H9 (cell line): ENCODE measurements at regions not wholly inside any gene's neighbourhood (a gene's known extent, or its start where the extent isn't known, plus 50 kb on each side); places are given as distances from the start of the nearest gene placed in this dataset.

Source experiments
- DNase-seq: peaks from one replicate; pipeline ENCODE4 v3.0.0-alpha.2; 2017
- H2AFZ ChIP-seq: one replicate; pipeline ENCODE4 v1.6.1; 2013; ENCODE audit warnings: mild to moderate bottlenecking, low read length, control low read depth, moderate library complexity
- H2AK5ac ChIP-seq: 2 replicates; pipeline ENCODE4 v1.6.1; 2013; ENCODE audit warnings: low read length, control low read depth, mixed read lengths; ENCODE audit not compliant: insufficient read length
- H2BK120ac ChIP-seq: one replicate; pipeline ENCODE4 v1.6.1; 2013; ENCODE audit warnings: low read depth, mild to moderate bottlenecking, low read length, control low read depth, inconsistent platforms; ENCODE audit not compliant: poor library complexity, severe bottlenecking
- H2BK12ac ChIP-seq: 2 replicates; pipeline ENCODE4 v1.6.1; 2013; ENCODE audit warnings: low read length, control low read depth, mixed read lengths, low read depth; ENCODE audit not compliant: insufficient read length
- H2BK15ac ChIP-seq: 2 replicates; pipeline ENCODE4 v1.6.1; 2013; ENCODE audit warnings: low read depth, low read length, control low read depth
- H2BK20ac ChIP-seq: one replicate; pipeline ENCODE4 v1.6.1; 2013; ENCODE audit warnings: low read depth, mild to moderate bottlenecking, low read length, control low read depth, inconsistent platforms; ENCODE audit not compliant: poor library complexity, severe bottlenecking
- H2BK5ac ChIP-seq: 2 replicates; pipeline ENCODE4 v1.6.1; 2013; ENCODE audit warnings: low read length, control low read depth, mixed read lengths; ENCODE audit not compliant: insufficient read length
- H3K14ac ChIP-seq: 2 replicates; pipeline ENCODE4 v1.6.1; 2013; ENCODE audit warnings: low read length, control low read depth; ENCODE audit not compliant: insufficient read depth
- H3K18ac ChIP-seq: 2 replicates; pipeline ENCODE4 v1.6.1; 2013; ENCODE audit warnings: low read depth, mild to moderate bottlenecking, mixed read lengths, low read length, control low read depth; ENCODE audit not compliant: insufficient read length
- H3K23ac ChIP-seq: 2 replicates; pipeline ENCODE4 v1.6.1; 2013; ENCODE audit warnings: low read length, control low read depth, mixed read lengths, low read depth; ENCODE audit not compliant: insufficient read length
- H3K23me2 ChIP-seq: 2 replicates; pipeline ENCODE4 v1.6.1; 2013; ENCODE audit warnings: low read depth, mild to moderate bottlenecking, mixed read lengths, low read length, control low read depth; ENCODE audit not compliant: insufficient read length, poor library complexity, severe bottlenecking
- H3K27ac ChIP-seq: 2 replicates; pipeline ENCODE4 v1.5.1; 2013; ENCODE audit warnings: low read length, control low read depth, mixed read lengths, low read depth; ENCODE audit not compliant: insufficient read length
- H3K27me3 ChIP-seq: 2 replicates; pipeline ENCODE4 v1.6.1; 2013; ENCODE audit warnings: low read length, control low read depth, inconsistent platforms; ENCODE audit not compliant: insufficient read depth
- H3K4ac ChIP-seq: 2 replicates; pipeline ENCODE4 v1.6.1; 2013; ENCODE audit warnings: low read depth, mild to moderate bottlenecking, control low read depth, inconsistent platforms, low read length, moderate library complexity
- H3K4me1 ChIP-seq: 2 replicates; pipeline ENCODE4 v1.6.1; 2013; ENCODE audit warnings: low read length, control low read depth, inconsistent platforms; ENCODE audit not compliant: insufficient read depth
- H3K4me2 ChIP-seq: 2 replicates; pipeline ENCODE4 v1.6.1; 2013; ENCODE audit warnings: low read length, control low read depth, mixed read lengths; ENCODE audit not compliant: insufficient read length, insufficient read depth
- H3K56ac ChIP-seq: 2 replicates; pipeline ENCODE4 v1.6.1; 2013; ENCODE audit warnings: low read depth, mild to moderate bottlenecking, mixed read lengths, low read length, control low read depth; ENCODE audit not compliant: insufficient read length
- H3K79me1 ChIP-seq: 2 replicates; pipeline ENCODE4 v1.6.1; 2013; ENCODE audit warnings: low read depth, mild to moderate bottlenecking, moderate library complexity, low read length, control low read depth, inconsistent platforms; ENCODE audit not compliant: insufficient read depth, poor library complexity, severe bottlenecking
- H3K79me2 ChIP-seq: 2 replicates; pipeline ENCODE4 v1.6.1; 2013; ENCODE audit warnings: low read length, control low read depth, inconsistent platforms; ENCODE audit not compliant: insufficient read depth
- H3K9ac ChIP-seq: 2 replicates; pipeline ENCODE4 v1.6.1; 2013; ENCODE audit warnings: low read length, control low read depth, mixed read lengths; ENCODE audit not compliant: insufficient read length; ENCODE audit errors: extremely low read depth
- H3K9me3 ChIP-seq: one replicate; pipeline ENCODE4 v1.6.1; 2013; ENCODE audit warnings: low read depth, low read length, inconsistent platforms; ENCODE audit not compliant: control insufficient read depth
- H3T11ph ChIP-seq: one replicate; pipeline ENCODE4 v1.6.1; 2013; ENCODE audit warnings: mild to moderate bottlenecking, low read length, control low read depth, inconsistent platforms
- H4K20me1 ChIP-seq: one replicate; pipeline ENCODE4 v1.6.1; 2013; ENCODE audit not compliant: control insufficient read depth, insufficient read length, insufficient read depth
- H4K5ac ChIP-seq: 2 replicates; pipeline ENCODE4 v1.6.1; 2013; ENCODE audit warnings: low read depth, mild to moderate bottlenecking, mixed read lengths, low read length, control low read depth; ENCODE audit not compliant: insufficient read length
- H4K8ac ChIP-seq: replicated peaks from 2 replicates; pipeline ENCODE4 v1.6.1; 2013; ENCODE audit warnings: low read length, control low read depth, mixed read lengths, low read depth; ENCODE audit not compliant: insufficient read length
- H4K91ac ChIP-seq: 2 replicates; pipeline ENCODE4 v1.6.1; 2013; ENCODE audit warnings: low read depth, mild to moderate bottlenecking, moderate library complexity, mixed read lengths, low read length, control low read depth; ENCODE audit not compliant: insufficient read length
- H3K27ac Mint-ChIP-seq, 3 experiments: 2 replicates in 2 of 3; 3 replicates in 1 of 3; pipeline ENCODE4 v1.8.0; 2020 to 2021; ENCODE audit warnings: mixed read lengths in 3 of 3, mild to moderate bottlenecking in 1 of 3, moderate library complexity in 1 of 3
- H3K27me3 Mint-ChIP-seq: 2 replicates; pipeline ENCODE4 v1.8.0; 2021; ENCODE audit warnings: low read depth, mild to moderate bottlenecking, moderate library complexity, mixed read lengths
- H3K36me3 Mint-ChIP-seq, 3 experiments: 2 replicates in 2 of 3; 3 replicates in 1 of 3; pipeline ENCODE4 v1.8.0; 2020 to 2021; ENCODE audit warnings: low read depth in 3 of 3, mixed read lengths in 3 of 3; ENCODE audit not compliant: insufficient read depth in 1 of 3
- H3K4me1 Mint-ChIP-seq, 2 experiments: 2 replicates each; pipeline ENCODE4 v1.8.0; 2020; ENCODE audit warnings: mixed read lengths in 2 of 2
- H3K4me3 Mint-ChIP-seq, 2 experiments: 2 replicates in 1 of 2; 3 replicates in 1 of 2; pipeline ENCODE4 v1.8.0; 2020 to 2021; ENCODE audit warnings: mild to moderate bottlenecking in 2 of 2, mixed read lengths in 2 of 2, moderate library complexity in 1 of 2
- H3K9me3 Mint-ChIP-seq, 2 experiments: 2 replicates in 1 of 2; 3 replicates in 1 of 2; pipeline ENCODE4 v1.8.0; 2020; ENCODE audit warnings: mild to moderate bottlenecking in 2 of 2, mixed read lengths in 2 of 2, moderate library complexity in 1 of 2
- CTCF ChIP-seq: fragments of 200-600 bp; sonication (generic); conservative IDR thresholded peaks from 3 replicates; pipeline ENCODE4 v1.8.0; 2021; ENCODE audit warnings: antibody characterized with exemption, mild to moderate bottlenecking
- WGBS: extraction: QIAGEN DNeasy Blood & Tissue Kit; methylation state at CpG from one replicate; pipeline ENCODE4 v1.1.7; 2013; ENCODE audit warnings: missing lambda C conversion rate, low lambda C conversion rate, mixed read lengths; ENCODE audit not compliant: insufficient read length; ENCODE audit errors: extremely low coverage; 5-methylcytosine and 5-hydroxymethylcytosine counted together

- Histone ChIP-seq H4K20me1 (no peaks in the 10 kb centered on the region), H3K27ac (no peak overlapping the region), H2BK5ac (no peak overlapping the region), H3K27me3 (no peaks in the 10 kb centered on the region), H2BK15ac (no peak overlapping the region), H3K23ac (no peak overlapping the region), H3K9ac (no peak overlapping the region), H2AK5ac (no peak overlapping the region), H3K23me2 (no peaks in the 10 kb centered on the region), H3K14ac (no peak overlapping the region), H2BK20ac (no peak overlapping the region), H3T11ph (no peak overlapping the region), H3K9me3 (no peaks in the 10 kb centered on the region), H3K79me1 (no peaks in the 10 kb centered on the region), H3K79me2 (no peaks in the 10 kb centered on the region), H2AFZ (no peak overlapping the region), H2BK12ac (no peak overlapping the region), H3K18ac (no peak overlapping the region), H3K4me1 (no peaks in the 10 kb centered on the region; the same call in 1 of the 2 replicates), H3K4me2 (no peak overlapping the region), H3K56ac (no peak overlapping the region), H2BK120ac (no peak overlapping the region), H4K5ac (no peak overlapping the region), H4K91ac (no peak overlapping the region), H3K4ac (no peak overlapping the region), H4K8ac (no peak overlapping the region)
- WGBS = no CpG with 5 or more reads among the region's 5 CpGs
- Mint-ChIP-seq H3K4me3 (no peak overlapping the region), H3K27ac (no peak overlapping the region), H3K4me1 (peaks cover 15 to 18% of the 10 kb centered on the region in 2 experiments), H3K27me3 (no peaks in the 10 kb centered on the region), H3K36me3 (no peaks in the 10 kb centered on the region; a peak in 1 of 7 replicates), H3K9me3 (no peaks in the 10 kb centered on the region)
- DNase-seq = no peak
- TF ChIP-seq CTCF = no peak
These were observed 198.8 kb upstream of the FAT4 start for GRCh38 chr4:125115941-125116340.
